ENCODE measurements at regions not wholly inside any gene's neighbourhood (a gene's known extent, or its start where the extent isn't known, plus 50 kb on each side); places are given as distances from the start of the nearest gene placed in this dataset.

DNA sequence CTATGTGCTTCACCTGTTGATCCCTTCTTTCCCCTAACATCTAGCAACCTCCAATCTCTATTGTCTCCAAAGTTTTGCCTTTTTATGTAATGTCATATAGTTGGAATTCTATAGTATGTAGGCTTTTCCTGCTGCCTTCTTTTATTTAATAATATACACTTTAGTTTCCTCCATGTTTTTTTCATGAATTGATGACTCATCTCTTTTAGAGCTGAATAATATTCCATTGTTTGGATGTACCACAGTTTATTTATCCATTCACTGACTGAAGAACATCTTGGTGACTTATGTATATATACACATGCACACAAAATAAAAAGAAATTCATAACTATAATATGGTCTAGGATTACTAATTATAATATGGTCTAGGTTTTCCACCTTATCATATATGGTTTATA is 1314.2 kb downstream of the OTOL1 start:
- DNase-seq (ENCODE audit: low spot score) = no peak

- DNase-seq (ENCODE audit: low spot score) = no peak
These were observed 1346.1 kb downstream of the OTOL1 start for GRCh38 chr3:162842549-162843216.

- no peak for DNase-seq (ENCODE audit: low spot score)
These were observed 1349.3 kb downstream of the OTOL1 start for GRCh38 chr3:162845918-162846317.

GRCh38 chr3:162847511-162847910 is 1350.9 kb downstream of the OTOL1 start:
- DNase-seq (ENCODE audit: low spot score) = no peak

DNA sequence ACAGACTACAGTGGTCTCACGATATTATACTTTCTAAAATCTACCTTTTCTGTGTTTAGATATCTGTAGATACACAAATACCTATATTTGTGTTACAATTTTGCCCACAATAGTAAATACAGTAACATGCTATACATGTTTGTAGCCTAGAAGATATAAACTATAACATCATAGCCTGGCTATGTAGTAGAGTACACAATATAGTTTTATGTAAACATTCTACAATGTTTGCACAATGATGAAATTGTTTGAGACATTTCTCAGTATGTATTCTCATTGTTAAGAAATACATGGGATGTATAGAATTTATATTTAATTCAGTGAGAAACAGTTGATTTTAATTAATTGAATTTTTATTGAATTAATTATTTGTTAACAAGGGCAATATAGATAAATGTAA is 1367.0 kb downstream of the OTOL1 start:
- DNase-seq (ENCODE audit: low spot score) = no peak

GRCh38 chr3:162865466-162865865 is 1368.9 kb downstream of the OTOL1 start:
- no peak for DNase-seq (ENCODE audit: low spot score)

- DNase-seq (ENCODE audit: low spot score) = no peak
These were observed 1382.5 kb downstream of the OTOL1 start for GRCh38 chr3:162879021-162879562.

DNA sequence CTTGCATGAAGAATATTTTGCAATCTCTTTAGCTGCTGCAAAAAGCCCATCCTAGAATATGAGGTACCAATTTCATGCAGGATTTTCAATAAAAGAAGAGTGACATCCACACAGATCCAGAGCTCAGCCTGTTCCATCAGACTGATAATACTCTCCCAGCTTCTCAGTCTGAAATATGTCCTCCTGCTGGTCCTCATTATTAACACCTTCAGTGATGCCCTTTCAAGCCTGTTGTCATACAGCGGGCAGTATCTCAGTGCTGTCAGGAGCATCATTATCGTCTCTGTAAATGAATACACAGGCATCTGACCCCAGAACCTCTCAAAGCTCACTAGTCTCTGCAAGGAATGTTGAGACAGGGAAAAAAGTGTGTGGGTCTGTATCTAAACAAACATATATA is 1387.8 kb downstream of the OTOL1 start:
- DNase-seq (ENCODE audit: low spot score) = no peak

DNA sequence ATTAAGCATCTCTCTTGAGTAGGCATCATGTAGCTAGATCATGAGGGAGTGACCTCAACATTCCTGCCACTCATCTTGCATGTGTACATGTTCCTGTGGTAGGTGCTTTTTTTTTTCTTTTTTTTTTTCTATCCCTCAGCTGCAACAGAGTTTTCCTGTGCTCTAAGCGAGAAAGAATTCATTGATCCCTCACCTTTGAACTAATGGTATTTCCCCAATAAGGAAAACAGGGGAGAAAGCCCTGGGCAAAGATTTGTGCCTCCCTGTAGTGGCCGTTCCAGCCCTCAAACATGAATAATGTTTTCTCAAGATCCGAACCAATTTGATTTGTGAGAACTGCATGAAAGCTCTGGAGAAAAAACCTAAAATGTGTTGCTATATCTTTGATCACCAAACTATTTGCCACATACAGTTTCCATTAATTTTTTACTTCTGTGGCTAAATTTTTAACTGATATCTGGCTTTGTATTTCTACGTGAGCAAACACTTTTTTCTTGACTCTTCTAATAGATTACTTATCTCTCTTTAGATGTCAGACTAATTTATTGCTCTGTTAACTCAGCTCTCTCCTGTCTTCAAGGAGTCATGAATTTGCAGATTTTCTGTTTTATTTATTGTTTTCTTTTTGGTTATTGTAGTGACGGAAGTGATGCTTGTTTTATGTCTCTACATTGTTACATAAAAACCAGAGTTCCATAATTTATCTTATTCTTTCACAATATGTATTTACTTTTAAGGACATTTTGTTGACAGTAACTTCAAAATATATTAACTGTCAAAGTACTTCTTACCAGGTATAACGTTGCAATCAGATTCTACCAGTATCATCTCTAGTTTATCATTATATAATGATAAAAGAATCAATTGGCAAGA is 1396.5 kb downstream of the OTOL1 start:
- no peak for DNase-seq (ENCODE audit: low spot score)

DNA sequence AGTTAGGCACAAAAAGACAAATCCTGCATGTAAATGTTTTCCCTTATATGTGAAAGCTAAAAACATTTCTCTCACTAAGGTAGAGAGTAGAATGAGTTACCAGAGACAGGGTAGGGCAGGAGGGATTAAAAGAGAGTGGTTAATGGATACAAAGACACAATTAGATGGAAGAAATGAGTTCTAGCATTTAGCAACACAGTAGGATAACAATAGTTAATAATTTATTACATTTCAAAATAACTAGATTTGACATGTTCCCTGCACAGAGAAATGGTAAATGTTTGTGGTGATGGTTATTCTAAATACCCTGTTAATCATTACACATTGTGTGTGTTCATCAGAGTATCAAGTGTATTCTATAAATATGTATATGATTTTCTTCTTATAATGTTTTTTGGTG is 1400.7 kb downstream of the OTOL1 start:
- DNase-seq (ENCODE audit: low spot score) = no peak

- DNase-seq (ENCODE audit: low spot score) = no peak
These were observed 1435.9 kb downstream of the OTOL1 start for GRCh38 chr3:162932503-162932902.

- no peak for DNase-seq (ENCODE audit: low spot score)
These were observed 1437.0 kb downstream of the OTOL1 start for GRCh38 chr3:162933656-162934055.

- DNase-seq (ENCODE audit: low spot score) = no peak
These were observed 1440.1 kb downstream of the OTOL1 start for GRCh38 chr3:162936706-162937105.

DNA sequence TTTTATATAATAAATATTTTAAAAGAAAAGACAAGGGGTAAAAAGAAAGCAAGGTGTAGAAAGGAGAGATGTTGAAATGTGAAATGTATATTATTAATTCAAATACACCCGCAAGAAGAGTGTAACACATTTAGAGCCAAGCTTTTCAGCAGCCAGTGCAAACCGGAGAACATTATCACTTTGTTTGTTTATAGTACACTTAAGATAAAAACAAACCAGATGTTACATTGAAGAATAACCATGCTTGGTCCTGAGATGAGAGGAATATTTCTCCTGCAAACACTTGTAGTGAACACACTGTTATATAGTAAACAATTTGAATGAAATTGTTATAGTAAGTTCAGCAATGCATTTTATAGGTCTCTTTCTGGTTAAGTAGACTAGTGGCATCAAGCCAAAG is 1441.5 kb downstream of the OTOL1 start:
- DNase-seq (ENCODE audit: low spot score) = no peak

- DNase-seq (ENCODE audit: low spot score) = no peak
These were observed 1449.0 kb downstream of the OTOL1 start for GRCh38 chr3:162945626-162946025.

DNA sequence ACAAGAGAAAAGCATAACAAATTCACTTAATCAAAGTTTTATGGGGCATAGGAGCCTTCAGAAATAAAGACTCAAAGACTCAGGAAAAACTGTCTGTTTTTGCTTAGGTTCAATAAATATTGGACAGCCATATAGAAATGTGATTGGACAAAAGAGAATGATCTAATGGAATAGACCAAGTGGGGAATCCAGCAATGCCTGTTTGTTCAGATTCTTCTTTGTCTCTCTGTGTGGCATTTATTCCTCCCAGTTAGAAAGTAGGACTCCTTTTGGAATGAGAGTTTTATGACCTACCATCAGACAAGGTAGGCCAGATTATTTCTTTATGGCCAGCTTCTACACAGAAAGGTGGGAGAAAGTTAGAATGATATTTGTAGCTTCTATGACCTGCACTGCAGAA is 1460.1 kb downstream of the OTOL1 start:
- DNase-seq (ENCODE audit: low spot score) = no peak

GRCh38 chr3:162960269-162960668 is 1463.7 kb downstream of the OTOL1 start:
- no peak for DNase-seq (ENCODE audit: low spot score)

GRCh38 chr3:162970292-162970691 is 1473.7 kb downstream of the OTOL1 start:
- DNase-seq (ENCODE audit: low spot score) = no peak

DNA sequence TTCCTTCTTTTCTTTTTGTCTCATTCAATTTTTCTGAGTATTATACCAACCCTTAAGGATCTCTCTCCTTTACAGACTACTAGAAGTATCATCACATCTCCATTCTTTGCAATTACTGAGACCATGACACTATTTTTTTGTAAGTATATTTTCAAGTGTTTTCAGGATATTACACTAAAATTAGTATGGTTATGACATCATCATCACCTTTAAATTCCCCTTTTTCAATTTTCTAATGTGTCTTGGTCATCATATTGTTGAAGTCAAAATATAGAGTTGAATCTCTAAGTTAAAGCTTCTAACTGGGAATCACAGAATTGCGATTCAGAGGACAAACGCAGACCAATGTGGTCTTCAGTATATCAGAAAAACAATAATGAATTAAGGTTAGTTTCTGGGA is 1475.1 kb downstream of the OTOL1 start:
- no peak for DNase-seq (ENCODE audit: low spot score)

- no peak for DNase-seq (ENCODE audit: low spot score)
These were observed 1476.9 kb downstream of the OTOL1 start for GRCh38 chr3:162973428-162973917.

DNA sequence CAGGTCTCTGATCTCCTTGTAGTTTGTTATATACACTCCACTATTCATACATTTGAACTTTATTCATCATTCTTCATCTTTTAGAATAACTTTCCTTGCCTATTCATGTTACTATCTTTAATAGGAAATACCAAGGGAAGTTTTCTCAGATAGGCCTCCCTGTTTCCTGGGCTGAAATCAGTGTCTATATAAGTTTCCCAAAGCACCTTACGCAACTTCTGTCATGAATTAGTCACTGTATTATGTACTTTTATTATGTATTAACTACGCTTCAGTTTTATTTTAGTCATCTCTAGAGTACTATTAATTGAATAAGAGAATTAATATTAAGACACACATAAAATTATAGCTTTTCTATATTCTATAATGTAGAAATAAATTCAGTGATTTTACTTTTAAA is 1481.5 kb downstream of the OTOL1 start:
- DNase-seq (ENCODE audit: low spot score) = no peak

GRCh38 chr3:162984746-162985145 is 1488.1 kb downstream of the OTOL1 start:
- no peak for DNase-seq (ENCODE audit: low spot score)

Data from globus pallidus (tissue), 1 donor.